HG03521 (cell line): ENCODE measurements at regions not wholly inside any gene's neighbourhood (a gene's known extent, or its start where the extent isn't known, plus 50 kb on each side); places are given as distances from the start of the nearest gene placed in this dataset.
"Not testable (repeated sequence)": the region's sequence is repeated elsewhere in the genome, so short reads cannot be mapped to it uniquely, and the experiment has no call there.

ENCODE experiments used
- ATAC-seq: cut with Tn5 transposase; IDR thresholded peaks from one replicate; pipeline ENCODE4 v1.9.1; 2021; ENCODE audit warnings: mild to moderate bottlenecking, moderate library complexity; ENCODE audit not compliant: unreplicated experiment

GRCh38 chr11:27244900-27245299 lies 118.1 kb downstream of the CCDC34 start:
- ATAC-seq: no peak

- no peak for ATAC-seq
Measured at GRCh38 chr11:27242591-27242990, 120.4 kb downstream of the CCDC34 start.

GRCh38 chr11:27241311-27242122 lies 121.5 kb downstream of the CCDC34 start:
- no peak for ATAC-seq

GRCh38 chr11:27239305-27239942 lies 123.6 kb downstream of the CCDC34 start:
- no peak for ATAC-seq

- no peak for ATAC-seq
Measured at GRCh38 chr11:27238811-27239210, 124.2 kb downstream of the CCDC34 start.

- no peak for ATAC-seq
Measured at GRCh38 chr11:27237643-27238042, 125.4 kb downstream of the CCDC34 start.

- no peak for ATAC-seq
Measured at GRCh38 chr11:27234961-27235360, 128.1 kb downstream of the CCDC34 start.

GRCh38 chr11:27234043-27234668 lies 128.9 kb downstream of the CCDC34 start:
- ATAC-seq: peak; percentile 93

GRCh38 chr11:27233654-27234042 lies 129.4 kb downstream of the CCDC34 start:
- peak; percentile 12 for ATAC-seq

GRCh38 chr11:27231530-27231929 lies 131.5 kb downstream of the CCDC34 start:
- no peak for ATAC-seq

- ATAC-seq: no peak
Measured at GRCh38 chr11:27230192-27230572, 132.8 kb downstream of the CCDC34 start.

- ATAC-seq: no peak
Measured at GRCh38 chr11:27229511-27230191, 133.4 kb downstream of the CCDC34 start.

- no peak for ATAC-seq
Measured at GRCh38 chr11:27228906-27229290, 134.1 kb downstream of the CCDC34 start.

GRCh38 chr11:27228232-27228905 lies 134.6 kb downstream of the CCDC34 start:
- ATAC-seq: no peak

- no peak for ATAC-seq
Measured at GRCh38 chr11:27227736-27228135, 135.3 kb downstream of the CCDC34 start.

GRCh38 chr11:27219487-27220039 lies 143.5 kb downstream of the CCDC34 start:
- ATAC-seq: not testable (repeated sequence)

- no peak for ATAC-seq
Measured at GRCh38 chr11:27218421-27219038, 144.5 kb downstream of the CCDC34 start.

GRCh38 chr11:27217948-27218420 lies 145.0 kb downstream of the CCDC34 start:
- no peak for ATAC-seq

- ATAC-seq: no peak
Measured at GRCh38 chr11:27217496-27217895, 145.5 kb downstream of the CCDC34 start.
